ENCODE measurements at regions not wholly inside any gene's neighbourhood (a gene's known extent, or its start where the extent isn't known, plus 50 kb on each side); places are given as distances from the start of the nearest gene placed in this dataset.

DNA sequence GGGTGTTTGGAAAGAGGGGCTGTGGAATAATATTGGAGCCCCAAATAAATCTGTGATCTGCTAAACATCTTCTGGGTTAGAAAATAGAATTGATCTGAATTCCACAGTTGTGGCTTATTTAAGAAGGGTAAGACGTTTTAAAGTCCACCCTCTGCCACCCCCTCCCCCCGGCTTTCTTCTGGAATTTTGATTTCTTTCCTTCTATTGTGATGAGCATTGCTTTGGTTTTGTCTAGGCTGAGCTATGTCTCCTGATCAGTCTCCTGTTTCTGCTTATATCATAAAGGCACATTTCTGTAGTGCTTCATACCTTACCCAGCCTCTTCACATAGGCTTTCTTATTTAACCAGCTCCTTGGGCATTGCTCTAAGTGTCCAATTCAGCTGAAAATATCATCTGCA, 77.3 kb upstream of the SLC38A2 start:
- in situ Hi-C loops (cut with MboI; ENCODE audit: low pct_unique_long_range_greater_than_20kb, low sequenced_read_pairs), result no loop called here
- DNase-seq, result no peak

DNA sequence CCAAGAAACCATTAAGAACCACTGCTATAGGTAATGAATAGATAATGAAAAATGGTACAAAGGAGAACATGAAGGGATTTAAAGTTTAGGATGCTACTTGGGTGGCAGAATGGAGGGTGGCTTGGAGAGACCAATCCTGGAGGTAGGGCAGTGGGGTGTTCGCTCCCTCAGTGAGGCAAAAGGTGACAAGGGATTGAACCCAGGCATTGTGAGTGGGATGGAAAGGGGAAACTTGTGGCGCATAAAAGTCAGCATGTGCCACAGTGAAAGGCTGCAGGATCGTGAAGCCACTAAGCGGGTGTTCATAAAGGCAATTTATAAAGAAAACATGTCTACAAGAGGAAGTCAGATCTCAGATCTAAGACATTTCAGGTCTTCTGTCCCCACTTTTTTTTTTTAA, 76.7 kb upstream of the SLC38A2 start:
- in situ Hi-C loops (cut with MboI; ENCODE audit: low pct_unique_long_range_greater_than_20kb, low sequenced_read_pairs), result no loop called here
- DNase-seq, result no peak

GRCh38 chr12:46446645-46447044, 74.1 kb upstream of the SLC38A2 start:
- in situ Hi-C loops (cut with MboI; ENCODE audit: low pct_unique_long_range_greater_than_20kb, low sequenced_read_pairs), result no loop called here
- DNase-seq, result no peak

DNA sequence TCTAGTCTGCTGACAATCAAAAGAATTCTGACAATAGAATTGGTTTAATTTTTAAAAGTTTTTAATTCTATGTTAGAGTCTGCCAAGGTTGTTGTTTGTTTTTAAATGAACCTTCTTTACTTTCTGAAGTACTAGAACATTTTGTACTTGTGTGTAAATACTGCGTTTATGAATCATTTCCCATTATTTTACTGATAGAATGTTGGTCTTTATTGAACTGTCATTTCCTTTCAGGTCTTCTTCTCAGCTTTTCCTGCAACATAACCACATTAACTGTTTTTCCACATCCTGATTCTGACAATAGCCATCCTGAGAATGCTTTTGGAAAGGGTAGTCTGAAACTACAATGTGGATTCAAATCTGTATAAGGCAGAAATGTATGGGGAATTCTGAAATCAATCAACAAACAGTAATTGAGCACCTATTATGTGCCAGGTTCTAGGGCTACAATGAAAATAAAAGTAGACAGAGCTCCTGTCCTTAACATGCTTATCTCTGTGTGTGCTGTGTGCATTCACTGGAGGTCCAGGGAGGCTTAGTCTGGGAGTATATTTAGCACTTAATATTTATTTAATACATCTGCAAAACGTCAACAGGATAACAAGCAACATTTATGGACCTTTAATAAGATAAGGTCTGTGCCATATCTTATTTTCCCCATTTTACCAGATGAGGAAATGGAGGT, 73.1 kb upstream of the SLC38A2 start:
- no peak for DNase-seq
- in situ Hi-C loops (cut with MboI; ENCODE audit: low pct_unique_long_range_greater_than_20kb, low sequenced_read_pairs), result no loop called here

- in situ Hi-C loops (cut with MboI; ENCODE audit: low pct_unique_long_range_greater_than_20kb, low sequenced_read_pairs), result no loop called here
- no peak for DNase-seq
Measured at GRCh38 chr12:46445093-46445492, 72.5 kb upstream of the SLC38A2 start.

DNA sequence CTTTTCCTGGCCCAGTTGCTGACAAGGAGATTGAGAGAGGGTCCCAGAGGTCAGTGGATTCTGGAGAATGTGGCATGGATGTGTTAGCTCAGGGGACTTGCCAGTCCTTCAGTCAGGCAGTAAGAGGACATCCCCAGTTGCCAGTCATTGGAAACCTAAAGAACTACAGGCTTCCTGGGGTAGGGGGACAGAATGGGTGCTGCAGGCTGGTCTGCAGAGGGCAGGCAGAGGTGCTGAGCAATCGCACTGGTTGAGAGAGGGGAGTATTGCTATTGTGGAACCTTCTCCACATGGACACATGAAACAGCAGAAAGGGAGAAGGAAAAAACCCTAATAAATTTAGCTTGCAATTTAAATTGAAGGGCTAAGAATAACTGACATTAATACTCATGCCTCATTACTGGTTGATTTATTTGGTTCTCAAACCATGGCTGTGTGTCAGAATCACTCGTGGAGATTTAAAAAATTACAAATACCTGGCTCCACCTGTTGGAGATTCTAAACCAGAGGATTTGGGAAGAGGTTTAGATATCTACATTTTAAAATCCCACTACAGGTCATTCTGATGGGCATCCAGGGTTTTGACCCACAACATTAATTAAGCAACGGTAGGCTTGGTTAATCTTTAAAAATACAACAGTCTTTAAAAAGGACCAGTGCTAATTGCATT, 71.2 kb upstream of the SLC38A2 start:
- no peak for DNase-seq
- in situ Hi-C loops (cut with MboI; ENCODE audit: low pct_unique_long_range_greater_than_20kb, low sequenced_read_pairs), result no loop called here

GRCh38 chr12:46442738-46443137, 70.2 kb upstream of the SLC38A2 start:
- DNase-seq, result no peak
- in situ Hi-C loops (cut with MboI; ENCODE audit: low pct_unique_long_range_greater_than_20kb, low sequenced_read_pairs), result no loop called here

DNA sequence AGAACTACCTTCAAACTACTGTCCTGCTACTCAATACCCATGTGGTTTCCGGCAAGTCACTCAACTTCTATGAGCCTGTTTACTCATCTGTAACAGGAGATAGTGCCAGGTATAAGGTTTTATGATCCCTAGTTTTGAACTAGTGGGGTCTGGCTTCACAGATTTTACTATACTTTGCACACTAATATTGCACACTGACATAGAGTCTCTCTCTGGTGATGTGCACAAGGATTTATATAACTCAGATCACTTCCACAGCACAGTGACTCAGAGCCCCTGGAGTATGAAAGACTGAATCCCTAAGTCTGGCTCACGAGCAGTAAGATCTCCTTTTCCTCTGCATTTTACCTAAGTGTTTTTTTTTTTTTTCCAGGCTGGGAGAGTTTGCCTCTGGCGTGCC, 69.7 kb upstream of the SLC38A2 start:
- in situ Hi-C loops (cut with MboI; ENCODE audit: low pct_unique_long_range_greater_than_20kb, low sequenced_read_pairs), result no loop called here
- DNase-seq, result no peak

- no peak for DNase-seq
- in situ Hi-C loops (cut with MboI; ENCODE audit: low pct_unique_long_range_greater_than_20kb, low sequenced_read_pairs), result no loop called here
Measured at GRCh38 chr12:46439793-46440511, 67.4 kb upstream of the SLC38A2 start.

GRCh38 chr12:46438719-46439319, 66.2 kb upstream of the SLC38A2 start:
- DNase-seq, result no peak
- in situ Hi-C loops (cut with MboI; ENCODE audit: low pct_unique_long_range_greater_than_20kb, low sequenced_read_pairs), result no loop called here

DNA sequence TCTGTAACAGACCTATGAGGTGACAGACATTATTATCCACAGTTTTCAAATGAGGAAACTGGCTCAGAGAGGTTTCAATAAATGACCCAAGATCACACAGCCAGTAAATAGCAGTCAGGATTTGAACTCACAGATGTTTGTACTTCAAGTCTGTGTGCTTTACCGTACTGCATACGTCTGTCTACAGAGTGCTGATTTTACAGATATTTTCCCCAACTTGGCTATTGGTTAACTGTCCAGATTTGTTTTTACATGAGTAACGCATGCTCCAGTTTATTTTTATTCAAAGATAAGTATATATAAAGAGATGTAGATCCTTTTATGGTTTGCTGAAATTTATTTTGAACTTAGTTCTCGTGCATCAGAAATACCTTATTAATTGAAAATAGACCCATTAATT, 65.7 kb upstream of the SLC38A2 start:
- in situ Hi-C loops (cut with MboI; ENCODE audit: low pct_unique_long_range_greater_than_20kb, low sequenced_read_pairs), result no loop called here
- DNase-seq, result no peak

DNA sequence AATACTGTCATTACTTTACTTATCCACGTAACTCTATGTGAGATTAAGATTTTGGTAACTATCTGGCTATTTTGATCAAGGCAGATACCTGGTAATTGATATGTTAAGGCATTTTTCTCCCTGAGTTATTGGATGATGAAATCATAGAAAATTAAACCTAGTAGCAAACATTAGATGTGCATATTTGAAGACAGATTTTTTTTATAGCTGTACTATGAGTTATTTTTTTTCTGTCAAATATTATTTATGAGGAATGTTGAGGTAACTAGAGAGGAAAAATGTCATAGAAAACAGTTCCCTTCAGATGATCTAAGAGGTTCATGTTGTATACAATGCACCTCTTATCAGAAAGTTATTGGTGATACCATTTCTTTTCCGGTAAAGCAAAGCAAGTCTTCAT, 64.9 kb upstream of the SLC38A2 start:
- in situ Hi-C loops (cut with MboI; ENCODE audit: low pct_unique_long_range_greater_than_20kb, low sequenced_read_pairs), result no loop called here
- no peak for DNase-seq

GRCh38 chr12:46436747-46437146, 64.2 kb upstream of the SLC38A2 start:
- DNase-seq, result no peak
- in situ Hi-C loops (cut with MboI; ENCODE audit: low pct_unique_long_range_greater_than_20kb, low sequenced_read_pairs), result no loop called here

GRCh38 chr12:46435625-46436024, 63.1 kb upstream of the SLC38A2 start:
- in situ Hi-C loops (cut with MboI; ENCODE audit: low pct_unique_long_range_greater_than_20kb, low sequenced_read_pairs), result no loop called here

GRCh38 chr12:46435029-46435428, 62.5 kb upstream of the SLC38A2 start:
- in situ Hi-C loops (cut with MboI; ENCODE audit: low pct_unique_long_range_greater_than_20kb, low sequenced_read_pairs), result no loop called here

More at GRCh38 chr12:46435625-46436024, 63.1 kb upstream of the SLC38A2 start:
- no peak for DNase-seq

DNA sequence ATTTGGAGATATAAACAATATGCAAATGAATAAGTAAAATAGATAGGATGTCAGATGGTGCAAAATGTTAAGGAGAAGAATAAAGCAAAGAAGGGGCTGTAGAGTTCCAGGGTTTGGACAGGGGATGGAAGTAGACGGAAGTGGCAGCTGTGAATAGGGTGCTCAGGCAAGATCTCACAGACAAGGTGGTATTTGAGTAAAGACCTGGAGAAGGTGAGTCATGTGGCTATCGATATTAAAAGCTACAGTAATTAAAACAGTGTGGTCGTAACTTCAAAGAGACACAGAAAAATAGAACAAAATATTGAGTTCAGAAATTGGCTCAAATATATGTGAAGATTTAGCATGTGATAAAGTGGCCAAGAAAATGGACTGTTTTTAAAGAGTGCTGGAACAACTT, 61.3 kb upstream of the SLC38A2 start:
- in situ Hi-C loops (cut with MboI; ENCODE audit: low pct_unique_long_range_greater_than_20kb, low sequenced_read_pairs), result no loop called here

More at GRCh38 chr12:46435029-46435428, 62.5 kb upstream of the SLC38A2 start:
- DNase-seq, result no peak

DNA sequence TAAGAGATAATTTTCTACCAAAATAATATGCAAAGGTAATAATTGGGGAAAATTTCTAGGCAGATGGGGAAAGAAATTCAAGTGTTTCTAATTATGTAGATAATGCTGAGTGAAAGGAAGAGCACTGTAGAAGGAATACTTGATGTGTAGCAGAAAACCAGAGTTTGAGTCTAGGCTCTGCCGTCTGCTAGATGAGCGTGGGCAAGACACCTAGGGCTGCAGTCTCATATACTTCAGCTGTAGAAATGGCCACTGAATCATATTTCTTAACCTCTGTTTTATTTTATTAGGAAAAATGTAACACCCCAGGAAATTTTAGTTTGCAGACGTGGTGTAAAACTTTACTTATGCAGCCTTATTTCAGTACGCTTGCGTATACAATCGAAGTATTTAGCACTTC, 59.8 kb upstream of the SLC38A2 start:
- DNase-seq, result no peak
- in situ Hi-C loops (cut with MboI; ENCODE audit: low pct_unique_long_range_greater_than_20kb, low sequenced_read_pairs), result no loop called here

More for the DNA sequence above, 61.3 kb upstream of the SLC38A2 start:
- no peak for DNase-seq

DNA sequence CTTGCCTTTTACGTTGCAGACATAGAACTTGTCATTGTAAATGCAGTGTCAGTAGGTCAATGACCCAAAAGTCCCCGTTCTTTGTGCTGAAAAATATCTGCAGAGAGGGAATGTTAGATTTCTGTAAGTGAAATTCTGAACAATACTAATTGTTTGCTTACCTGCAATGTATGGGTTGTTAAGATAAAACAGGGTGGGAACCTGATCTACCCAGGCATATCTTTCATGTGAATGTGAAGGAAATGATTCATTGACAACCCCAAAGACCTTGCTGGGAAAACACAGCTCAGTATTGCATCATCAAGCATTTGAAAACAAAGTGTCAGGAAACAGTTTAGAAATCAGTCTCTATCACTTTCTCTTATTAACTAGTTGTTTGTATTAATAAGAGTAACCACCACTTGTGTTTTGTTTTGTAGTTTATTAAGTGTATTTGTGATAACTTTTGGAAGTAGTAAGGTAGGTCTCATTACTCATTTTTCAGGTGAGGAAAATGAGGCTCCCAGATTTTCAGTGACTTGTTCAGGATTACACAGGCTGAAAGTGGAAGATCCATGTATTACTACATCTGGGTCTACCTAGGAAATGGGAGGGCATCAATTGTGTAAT, 57.9 kb upstream of the SLC38A2 start:
- DNase-seq, result peak; percentile 59
- in situ Hi-C loops (cut with MboI; ENCODE audit: low pct_unique_long_range_greater_than_20kb, low sequenced_read_pairs), result no loop called here
